Fibroblast of skin of right biceps (primary cell): ENCODE measurements at regions not wholly inside any gene's neighbourhood (a gene's known extent, or its start where the extent isn't known, plus 50 kb on each side); places are given as distances from the start of the nearest gene placed in this dataset.
"Not testable (repeated sequence)": the region's sequence is repeated elsewhere in the genome, so short reads cannot be mapped to it uniquely, and the experiment has no call there.

Experiments used
- DNase-seq: peaks from one replicate; pipeline ENCODE4 v3.0.0-alpha.2; 2013

DNA sequence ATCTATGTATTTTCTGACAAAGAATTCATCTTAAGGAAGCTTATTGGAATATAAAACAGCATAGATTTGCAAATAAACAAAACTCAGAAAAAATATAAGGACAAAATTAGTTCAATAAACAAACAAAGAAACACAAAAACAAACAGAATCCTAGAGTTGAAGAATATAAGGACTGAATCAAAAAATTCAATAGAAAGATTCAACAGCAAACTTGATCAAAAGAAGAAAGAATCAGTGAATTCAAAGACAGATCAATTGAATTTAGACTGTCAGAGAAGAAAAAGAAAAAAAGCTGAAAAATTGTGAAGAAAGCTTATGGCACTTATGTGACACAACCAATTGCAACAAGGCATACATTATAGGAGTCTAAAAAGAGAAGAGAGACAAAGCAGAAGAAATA lies 770.0 kb upstream of the RGS18 start:
- DNase-seq, result no peak

DNA sequence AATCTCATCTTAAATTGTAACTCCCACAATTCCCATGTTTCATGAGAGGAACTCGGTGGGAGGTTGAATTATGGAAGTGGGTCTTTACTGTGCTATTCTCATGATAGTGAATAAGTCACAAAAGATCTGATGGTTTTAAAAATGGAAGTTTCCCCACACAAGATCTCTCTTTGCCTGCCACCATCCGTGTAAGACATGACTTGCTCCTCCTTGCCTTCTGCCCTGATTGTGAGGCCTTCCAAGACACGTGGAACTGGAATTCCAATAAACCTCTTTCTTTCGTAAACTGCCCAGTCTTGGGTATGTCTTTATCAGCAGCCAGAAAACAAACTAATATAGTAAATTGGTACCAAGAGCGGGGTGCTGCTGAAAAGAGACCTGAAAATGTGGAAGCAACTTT lies 761.6 kb upstream of the RGS18 start:
- DNase-seq, result no peak

DNA sequence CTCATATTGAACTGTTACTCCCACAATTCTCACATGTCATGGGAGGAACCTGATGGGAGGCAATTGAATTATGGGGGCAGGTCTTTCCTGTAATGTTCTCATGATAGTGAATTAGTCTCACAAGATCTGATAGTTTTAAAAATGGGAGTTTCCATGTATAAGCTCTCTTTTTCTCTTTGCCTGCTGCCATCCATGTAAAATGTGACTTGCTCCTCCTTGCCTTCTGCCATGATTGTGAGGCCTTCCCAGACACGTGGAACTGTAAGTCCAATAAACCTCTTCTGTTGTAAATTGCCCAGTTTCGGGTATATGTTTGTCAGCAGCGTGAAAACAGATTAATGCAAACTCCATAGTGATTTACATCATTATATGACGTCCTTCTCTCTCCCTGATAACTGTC lies 759.7 kb upstream of the RGS18 start:
- no peak for DNase-seq

DNA sequence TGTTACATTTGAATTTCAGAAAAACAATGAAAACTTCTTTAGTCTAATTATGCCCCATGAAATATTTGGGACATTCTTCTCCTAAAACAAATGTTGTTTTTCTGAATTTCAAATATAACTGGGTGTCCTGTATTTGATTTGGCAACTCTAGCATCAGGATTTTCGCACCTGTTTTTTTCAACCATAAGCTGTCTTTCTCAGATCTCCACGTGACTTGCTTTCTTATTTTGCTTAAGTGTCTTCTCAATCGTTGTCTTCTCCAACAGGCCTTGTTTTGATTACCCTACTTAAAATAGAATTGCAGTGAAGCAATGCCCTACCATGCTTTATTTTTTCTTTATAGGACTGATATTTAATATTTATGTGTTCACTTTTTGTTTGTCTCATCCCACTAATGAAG lies 752.8 kb upstream of the RGS18 start:
- no peak for DNase-seq

DNA sequence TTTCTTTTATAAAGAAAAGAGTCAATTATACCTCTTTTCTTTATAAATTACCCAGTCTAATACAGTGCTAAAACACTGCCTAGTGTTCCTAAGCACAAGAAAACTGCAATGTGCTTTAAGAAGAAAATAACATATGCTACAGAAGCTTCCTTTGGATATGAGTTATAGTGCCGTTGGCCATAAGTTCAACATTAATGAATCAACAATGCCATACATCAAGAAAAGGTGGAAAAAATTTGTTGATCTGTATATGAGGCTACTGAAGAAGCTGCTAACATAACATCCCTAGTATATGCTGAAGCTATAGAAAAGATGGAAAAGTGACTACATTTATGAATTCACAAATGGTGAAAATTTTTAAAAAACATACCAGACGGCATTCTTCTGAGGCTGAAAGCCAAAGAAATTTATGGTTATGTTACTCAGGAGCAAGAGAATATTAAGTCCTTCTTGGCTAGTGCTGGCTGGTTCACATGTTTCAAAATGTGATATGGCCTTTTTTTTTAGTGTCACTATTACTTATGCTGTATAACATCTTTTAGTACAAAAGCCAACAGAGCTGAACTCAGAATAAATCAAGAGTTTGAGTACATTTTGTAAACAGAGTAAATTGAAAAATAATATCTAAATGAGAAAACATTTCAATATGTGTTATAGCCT lies 743.2 kb upstream of the RGS18 start:
- DNase-seq, result no peak

DNA sequence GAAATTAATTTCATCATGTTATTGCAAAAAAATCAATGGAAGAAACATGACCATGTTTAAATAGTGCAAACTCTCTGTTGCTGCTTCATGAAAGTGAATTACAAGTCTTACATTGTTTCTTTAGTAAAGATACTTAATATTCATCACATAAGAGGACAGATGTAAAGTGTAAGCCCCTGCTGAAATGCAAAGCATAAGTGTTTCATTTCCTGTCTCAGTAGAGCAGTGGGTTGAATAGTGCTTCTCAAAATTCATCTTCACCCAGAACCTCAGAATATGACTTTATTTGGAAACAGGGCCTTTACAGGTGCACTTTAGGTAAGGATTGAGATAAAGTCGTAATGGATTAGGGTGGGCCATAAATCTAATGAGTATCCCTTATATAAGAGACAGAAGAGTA lies 738.4 kb upstream of the RGS18 start:
- no peak for DNase-seq

DNA sequence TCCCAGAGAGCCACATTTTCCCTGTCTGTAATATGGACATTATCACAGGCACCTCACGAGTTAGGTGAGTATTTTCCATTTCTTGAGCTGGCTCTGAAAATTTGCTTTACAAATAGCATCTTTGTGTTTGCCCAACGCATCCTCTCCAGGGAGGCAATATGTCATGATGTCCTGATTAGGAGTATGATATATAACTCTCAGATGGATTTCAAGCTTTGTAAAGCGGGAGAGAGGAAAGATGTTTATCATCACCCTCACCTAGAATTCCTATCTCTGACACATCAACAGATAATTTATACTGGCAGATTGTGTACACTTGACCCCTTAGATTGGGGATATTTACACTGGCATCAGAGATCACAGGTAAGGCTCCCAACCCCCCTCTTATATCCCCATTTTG lies 730.7 kb upstream of the RGS18 start:
- no peak for DNase-seq

DNA sequence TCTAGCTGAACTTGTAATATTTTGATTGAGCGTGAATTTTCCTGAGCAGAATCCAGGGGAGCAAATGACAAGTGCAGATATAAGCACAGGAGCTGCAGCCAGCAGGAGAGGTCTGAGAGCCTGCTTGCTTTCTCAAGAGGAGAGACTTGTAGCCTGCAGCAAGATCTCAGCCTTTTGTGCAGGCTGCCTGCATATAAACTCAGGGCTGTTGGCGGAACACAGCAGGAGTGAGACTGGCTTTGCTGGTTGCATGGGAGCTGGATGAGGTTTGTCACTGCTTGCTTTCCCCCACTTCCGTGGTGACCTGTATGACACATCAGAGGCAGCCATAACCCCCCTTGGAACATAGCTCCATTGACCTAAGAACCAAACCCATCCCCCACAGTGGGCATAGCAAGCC lies 725.4 kb upstream of the RGS18 start:
- DNase-seq, result no peak

DNA sequence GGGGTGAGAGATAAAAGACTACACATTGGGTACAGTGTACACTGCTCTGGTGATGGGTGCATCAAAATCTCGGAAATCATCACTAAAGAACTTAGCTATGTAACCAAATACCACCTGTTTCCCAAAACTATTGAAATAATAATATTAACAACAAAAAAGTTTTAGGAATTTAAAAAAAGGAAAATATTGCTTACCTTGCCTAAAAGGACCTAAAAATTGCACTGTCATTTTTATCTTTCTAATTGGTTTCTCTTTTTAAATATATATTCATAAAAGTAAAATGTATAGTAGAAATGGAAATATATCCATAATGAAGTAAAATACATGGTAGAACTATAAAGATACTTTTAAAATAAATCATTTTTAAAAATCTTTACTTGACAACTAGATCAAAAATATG lies 719.3 kb upstream of the RGS18 start:
- DNase-seq, result no peak

DNA sequence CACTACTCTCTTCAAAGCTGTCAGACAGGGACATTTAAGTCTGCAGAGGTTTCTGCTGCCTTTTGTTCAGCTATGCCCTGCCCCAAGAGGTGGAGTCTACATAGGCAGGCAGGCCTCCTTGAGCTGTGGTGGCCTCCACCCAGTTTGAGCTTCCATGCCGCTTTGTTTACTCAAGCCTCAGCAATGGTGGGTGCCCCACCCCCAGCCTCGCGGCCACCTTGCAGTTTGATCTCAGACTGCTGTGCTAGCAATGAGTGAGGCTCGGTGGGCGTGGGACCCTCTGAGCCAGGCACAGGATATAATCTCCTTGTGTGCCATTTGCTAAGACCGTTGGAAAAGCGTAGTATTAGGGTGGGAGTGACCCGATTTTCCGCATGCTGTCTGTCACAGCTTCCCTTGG lies 710.0 kb upstream of the RGS18 start:
- DNase-seq, result not testable (repeated sequence)

DNA sequence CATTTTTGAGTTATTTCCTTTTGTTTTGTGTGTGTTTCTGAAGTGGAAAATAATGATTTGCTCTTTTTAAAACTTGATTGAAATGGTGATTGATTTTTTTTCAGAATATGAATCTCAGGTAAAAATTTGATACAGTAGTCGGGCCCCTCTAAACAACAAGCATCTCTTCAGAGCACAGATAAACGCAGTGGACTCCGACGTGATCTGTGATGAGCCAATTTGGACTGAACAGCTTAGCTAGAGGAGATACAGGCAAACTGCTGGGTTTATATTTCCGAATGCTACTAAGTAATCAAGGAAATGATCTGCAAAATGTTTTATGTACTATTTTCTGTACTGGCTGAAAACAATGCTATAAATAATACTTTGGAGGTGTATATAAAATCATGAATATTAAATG lies 705.7 kb upstream of the RGS18 start:
- no peak for DNase-seq

DNA sequence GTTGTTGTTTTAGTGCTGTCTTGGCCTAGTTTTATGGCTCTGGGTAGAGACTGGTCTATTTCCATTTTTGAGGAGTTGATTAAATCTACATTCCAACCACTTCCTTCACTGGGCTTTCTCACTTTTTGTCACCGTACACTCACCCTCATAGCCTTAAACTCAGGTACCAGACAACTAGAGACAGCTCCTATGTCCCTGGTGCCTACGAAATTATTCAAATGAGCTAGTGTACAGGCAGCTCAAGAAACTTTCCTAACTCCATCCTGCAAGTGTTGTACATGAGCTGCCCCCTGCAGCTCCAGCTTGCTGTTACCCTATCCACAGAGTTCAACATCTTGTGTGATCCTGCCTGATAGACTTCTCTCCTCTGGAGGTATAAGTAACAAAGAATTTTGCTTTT lies 704.8 kb upstream of the RGS18 start:
- no peak for DNase-seq

DNA sequence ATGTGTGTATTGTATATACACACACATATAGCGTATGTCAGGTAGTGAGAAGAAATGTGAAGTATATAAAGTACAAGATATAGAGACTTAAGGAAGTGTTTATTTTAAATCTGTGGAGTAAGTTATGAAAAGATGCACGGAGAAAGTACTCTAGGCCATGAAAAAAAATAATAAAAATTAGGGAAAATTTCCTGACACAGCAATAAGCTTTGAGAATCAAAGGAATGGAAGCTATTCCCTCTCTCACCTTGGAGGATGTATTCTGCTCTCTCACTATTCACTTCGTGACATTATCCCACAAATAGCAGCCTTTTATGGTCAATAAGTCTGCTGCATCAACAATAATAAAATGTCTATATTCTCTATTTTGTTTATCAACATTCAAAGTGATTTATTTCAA lies 700.4 kb upstream of the RGS18 start:
- no peak for DNase-seq

DNA sequence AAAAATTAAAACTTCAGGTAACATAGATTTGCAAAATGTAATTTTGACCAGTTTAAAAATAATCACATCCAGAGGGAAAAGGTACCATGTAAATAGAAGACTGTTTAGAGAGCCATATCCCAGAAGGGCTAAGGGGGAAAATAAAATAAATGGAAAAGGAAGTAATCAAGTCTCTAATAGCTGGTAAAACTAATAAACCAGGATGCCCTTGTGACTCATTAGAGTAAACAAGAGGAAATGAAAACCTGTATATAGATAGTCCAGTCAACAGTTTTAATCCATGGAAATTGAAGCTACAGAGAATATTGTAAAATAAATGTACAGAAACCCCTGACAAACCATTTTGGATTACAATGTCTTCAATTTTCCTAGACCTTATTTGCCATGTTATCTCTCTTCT lies 698.0 kb upstream of the RGS18 start:
- no peak for DNase-seq

DNA sequence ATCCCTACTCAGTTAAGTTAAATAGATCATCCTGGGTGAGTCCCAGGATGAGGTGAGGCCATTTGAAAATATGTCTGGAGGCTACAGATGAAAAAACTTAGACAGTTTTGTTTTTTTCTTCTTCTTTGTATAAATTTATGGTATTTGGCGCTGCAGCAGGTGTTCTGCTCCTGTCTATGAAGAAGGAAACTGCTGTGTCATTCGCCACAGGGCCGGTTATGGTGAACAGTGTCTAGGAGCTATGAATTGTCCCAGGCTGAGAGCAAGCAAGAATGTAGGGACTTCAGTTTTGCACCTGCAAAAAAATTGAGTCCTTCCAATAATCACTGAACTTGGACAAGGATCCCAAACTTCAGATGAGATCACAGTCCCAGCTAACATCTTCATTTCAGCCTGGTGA lies 674.3 kb upstream of the RGS18 start:
- no peak for DNase-seq

DNA sequence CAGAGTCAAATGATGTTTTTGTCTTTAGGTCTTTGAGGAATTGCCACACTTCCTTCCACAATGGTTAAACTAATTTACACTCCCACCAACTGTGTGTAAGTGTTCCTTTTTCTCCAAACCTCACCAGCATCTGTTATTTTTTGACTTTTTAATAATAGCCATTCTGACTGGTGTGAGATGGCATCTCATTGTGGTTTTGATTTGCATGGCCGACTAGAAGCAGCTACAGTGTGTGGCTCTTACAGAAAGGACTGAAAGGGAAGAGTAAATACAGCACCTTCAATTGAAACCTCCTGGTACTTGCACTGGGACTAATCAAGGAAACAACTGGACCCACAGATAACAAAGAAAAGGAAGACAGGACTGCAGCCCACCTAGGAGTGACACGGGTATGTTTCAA lies 668.0 kb upstream of the RGS18 start:
- DNase-seq, result no peak

DNA sequence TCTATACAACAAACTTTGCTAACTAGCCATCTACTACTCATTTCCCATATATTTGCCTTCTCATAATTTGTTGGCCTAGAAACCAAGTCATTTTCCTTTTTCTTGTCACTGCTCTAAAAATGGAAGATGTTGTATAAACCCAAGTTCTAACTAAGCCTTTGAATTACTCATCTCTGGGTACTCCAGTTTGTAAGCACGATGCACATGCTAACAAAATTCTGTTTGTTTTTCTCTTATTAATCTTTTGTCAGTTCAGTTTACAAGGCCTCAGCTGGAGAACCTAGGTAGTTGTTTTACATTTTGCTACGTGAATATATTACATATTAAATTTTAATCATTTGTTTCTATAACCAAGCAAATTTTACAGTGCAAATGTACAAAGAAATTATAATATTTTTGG lies 663.2 kb upstream of the RGS18 start:
- DNase-seq, result no peak

DNA sequence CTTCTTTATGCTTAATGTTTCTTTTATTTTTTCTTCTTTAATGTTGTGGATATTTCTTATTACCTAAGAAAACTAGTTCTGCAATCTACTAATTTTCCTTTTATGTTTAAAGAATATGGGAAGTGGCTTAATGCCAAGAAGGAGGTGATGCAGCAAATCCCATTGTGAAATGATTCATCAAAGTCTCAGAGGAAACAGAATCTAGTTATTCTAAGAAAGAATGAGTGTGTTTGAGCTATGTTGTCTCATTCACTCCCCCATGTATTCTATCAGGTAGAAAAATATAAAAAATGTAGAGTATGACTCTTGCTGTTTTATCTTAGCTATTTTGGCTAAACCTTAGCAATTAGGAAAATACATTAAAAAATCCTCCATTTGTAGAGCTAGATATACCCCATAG lies 659.9 kb upstream of the RGS18 start:
- DNase-seq, result peak; percentile 46

DNA sequence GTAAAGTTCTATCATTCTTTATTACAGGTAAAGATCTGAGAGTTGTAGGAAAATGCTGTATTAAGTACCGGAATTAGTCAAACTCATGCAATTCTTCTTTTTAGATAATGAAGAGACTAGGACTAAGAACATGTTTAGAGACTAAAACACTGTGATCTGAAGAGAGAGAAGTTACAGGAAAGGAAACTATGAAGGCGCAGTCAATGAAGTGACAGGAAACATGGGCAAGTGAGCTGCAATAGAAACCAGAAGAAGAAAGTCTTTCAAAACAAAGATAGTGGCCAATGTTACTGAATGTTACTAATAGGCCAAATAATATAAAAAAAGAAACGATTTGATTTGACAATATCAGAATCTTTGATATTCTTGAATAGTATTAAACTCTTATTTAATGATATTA lies 659.4 kb upstream of the RGS18 start:
- DNase-seq, result no peak

DNA sequence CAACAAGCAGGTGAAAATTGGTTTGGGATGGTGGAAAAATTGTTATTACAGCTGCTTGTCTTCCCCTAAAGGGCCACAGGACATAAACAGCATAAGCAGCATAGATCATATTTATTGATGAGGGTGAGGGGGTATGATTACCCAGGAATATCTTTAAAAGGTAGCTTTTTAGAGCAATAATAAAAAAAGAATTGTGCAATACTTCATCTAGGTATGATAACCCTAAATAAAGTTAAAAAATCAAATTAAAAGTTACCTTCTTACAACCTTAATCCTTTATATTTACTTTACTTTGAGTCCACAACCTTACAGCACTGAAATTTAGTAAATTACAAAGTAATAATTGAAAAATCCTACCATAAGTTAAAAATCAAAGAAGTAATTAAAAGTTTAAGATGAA lies 653.3 kb upstream of the RGS18 start:
- no peak for DNase-seq

DNA sequence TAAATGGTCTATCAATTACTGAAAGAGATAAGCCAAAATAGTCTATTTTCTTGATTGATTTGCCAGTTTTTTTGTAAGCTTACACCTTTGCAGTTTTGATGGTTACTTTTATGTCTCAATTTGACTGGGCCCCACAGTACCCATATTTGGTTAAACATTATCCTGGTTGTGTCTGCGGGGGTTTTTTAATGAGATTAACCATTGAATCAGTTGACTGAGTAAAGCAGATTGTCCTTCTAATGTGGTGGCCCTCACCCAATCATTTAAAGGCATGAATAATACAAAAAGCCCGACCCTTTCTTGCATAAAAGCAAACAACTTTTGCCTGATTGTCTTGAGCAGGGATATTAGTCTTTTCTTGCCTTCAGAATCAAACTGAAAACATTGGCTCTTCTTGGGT lies 650.0 kb upstream of the RGS18 start:
- DNase-seq, result no peak

DNA sequence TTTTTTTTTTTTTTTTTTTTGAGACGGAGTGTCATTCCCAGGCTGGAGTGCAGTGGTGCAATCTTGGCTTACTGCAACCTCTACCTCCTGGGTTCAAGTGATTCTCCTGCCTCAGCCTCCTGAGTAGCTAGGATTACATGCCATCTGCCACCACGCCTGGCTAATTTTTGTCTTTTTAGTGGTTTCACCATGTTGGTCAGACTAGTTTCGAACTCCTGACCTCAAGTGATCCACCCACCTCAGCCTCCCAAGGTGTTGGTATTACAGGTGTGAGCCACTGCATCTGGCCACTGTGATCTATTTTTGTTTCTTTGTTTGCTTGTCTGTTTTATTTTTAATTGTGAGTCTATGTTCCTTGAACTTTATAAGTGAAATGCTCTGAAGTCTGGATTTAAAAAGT lies 646.8 kb upstream of the RGS18 start:
- DNase-seq, result not testable (repeated sequence)

DNA sequence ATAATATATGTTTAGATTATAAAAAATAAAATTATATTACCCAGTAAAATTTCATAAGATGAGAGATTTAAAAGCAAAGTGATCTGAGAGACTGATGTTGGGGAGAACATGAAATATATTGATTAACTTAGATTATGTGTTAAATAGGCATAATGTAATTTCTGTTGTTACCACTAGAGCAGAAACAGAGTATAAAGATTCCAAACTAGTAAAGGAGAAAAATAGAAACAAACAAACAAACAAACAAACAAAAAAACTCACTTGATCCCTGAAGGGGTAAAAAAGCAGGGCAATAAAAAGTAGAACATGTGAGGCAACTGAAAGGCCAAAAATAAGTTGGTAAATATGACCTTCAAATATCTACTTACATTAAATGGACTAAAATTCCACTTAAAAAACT lies 640.4 kb upstream of the RGS18 start:
- DNase-seq, result no peak

DNA sequence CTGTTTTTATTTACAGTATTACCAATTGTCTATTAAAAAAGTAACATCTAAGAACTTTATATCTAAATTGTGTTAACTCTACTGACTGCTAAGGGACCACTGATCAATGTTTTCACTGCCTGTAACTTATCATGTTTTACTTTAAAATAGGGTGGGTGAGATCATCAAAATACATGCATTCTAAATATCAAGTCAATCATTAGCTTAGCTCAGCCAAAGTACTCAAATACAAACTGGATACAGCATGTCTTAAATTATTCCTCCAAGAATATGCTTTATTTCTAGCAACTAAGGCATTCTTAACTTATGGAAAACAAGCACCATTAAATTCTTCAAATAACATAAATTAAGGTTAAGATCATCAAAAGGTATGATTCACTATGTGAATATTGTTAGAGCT lies 638.7 kb upstream of the RGS18 start:
- no peak for DNase-seq

DNA sequence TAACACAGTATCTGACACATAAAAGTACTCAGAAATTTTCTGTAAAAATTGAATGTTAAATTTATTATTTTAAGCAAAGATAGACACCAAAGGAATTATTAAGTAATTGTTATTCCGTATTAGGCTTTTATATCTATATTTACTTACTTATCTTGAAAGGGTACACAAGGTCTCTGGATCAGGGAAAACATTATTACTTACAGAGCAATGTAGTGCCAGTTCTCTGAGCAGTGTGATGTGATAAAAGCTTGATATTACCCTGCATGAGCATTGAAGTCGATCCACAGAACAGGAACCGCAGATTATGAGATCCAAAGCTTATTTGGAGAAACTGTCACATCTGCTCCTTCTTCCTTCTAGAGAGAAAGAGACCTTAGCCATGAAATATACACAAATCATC lies 637.9 kb upstream of the RGS18 start:
- DNase-seq, result no peak

DNA sequence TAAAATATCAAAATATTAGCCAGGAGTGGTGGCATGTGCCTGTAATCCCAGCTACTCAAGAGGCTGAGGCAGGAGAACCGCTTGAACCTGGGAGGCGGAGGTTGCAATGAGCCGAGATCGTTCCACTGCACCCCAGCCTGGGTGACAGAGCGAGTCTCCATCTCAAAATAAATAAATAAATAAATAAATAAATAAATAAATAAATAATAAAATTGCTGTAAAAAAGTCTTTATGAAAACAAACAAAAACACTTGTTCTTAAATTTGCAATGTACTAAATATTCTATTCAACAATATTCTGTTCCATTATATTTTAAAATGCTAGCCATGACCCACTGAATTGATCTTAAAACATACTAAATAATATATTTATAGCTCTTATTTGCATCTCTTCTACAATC lies 632.3 kb upstream of the RGS18 start:
- not testable (repeated sequence) for DNase-seq
